BJ (cell line): ENCODE measurements at regions not wholly inside any gene's neighbourhood (a gene's known extent, or its start where the extent isn't known, plus 50 kb on each side); places are given as distances from the start of the nearest gene placed in this dataset.

Experiments used
- CTCF ChIA-PET: fragments of 350-600 bp; formaldehyde crosslinking; extraction: SDS; loops from one replicate; lab custom pipeline; 2021; ENCODE audit warnings: antibody characterized with exemption, inconsistent platforms; lab: Yijun Ruan, JAX
- POLR2A ChIA-PET: fragments of 300-600 bp; sonication (Branson Sonifier 250); formaldehyde crosslinking; extraction: SDS; loops from one replicate; lab custom pipeline; 2021; ENCODE audit warnings: antibody characterized with exemption; lab: Charles Lee
- DNase-seq: peaks from one replicate; pipeline ENCODE4 v3.0.0-alpha.2; 2011; ENCODE audit warnings: low read depth
- H3K27me3 ChIP-seq: 2 replicates; pipeline ENCODE4 v1.6.0; 2011; ENCODE audit warnings: low read length; ENCODE audit not compliant: control insufficient read depth, insufficient read depth
- H3K36me3 ChIP-seq: 2 replicates; pipeline ENCODE4 v1.5.1; 2011; ENCODE audit warnings: low read length; ENCODE audit not compliant: control insufficient read depth, insufficient read depth
- H3K4me3 ChIP-seq: 2 replicates; pipeline ENCODE4 v1.5.1; 2011; ENCODE audit warnings: low read depth, mild to moderate bottlenecking, control low read depth, low read length
- CTCF ChIP-seq: IDR thresholded peaks from 2 replicates; pipeline ENCODE4 v1.5.1; 2011; ENCODE audit warnings: low read depth, mild to moderate bottlenecking, control low read depth, inconsistent platforms, low read length, moderate library complexity; ENCODE audit not compliant: insufficient read depth

- ChIA-PET CTCF (no interaction called here), POLR2A (no interaction called here)
- DNase-seq = no peak
- H3K4me3 ChIP-seq = no peak overlapping the region
- H3K36me3 ChIP-seq = no peaks in the 10 kb centered on the region
- TF ChIP-seq CTCF = no peak
- no peaks in the 10 kb centered on the region for H3K27me3 ChIP-seq
These were observed 1958.9 kb upstream of the TENM3 start for GRCh38 chr4:180284267-180284666.

- no peak for TF ChIP-seq CTCF
- no peaks in the 10 kb centered on the region for H3K36me3 ChIP-seq
- no peaks in the 10 kb centered on the region for H3K27me3 ChIP-seq
- POLR2A ChIA-PET = no interaction called here
- no peak overlapping the region for H3K4me3 ChIP-seq
- no peak for DNase-seq
- CTCF ChIA-PET = no interaction called here
These were observed 1957.4 kb upstream of the TENM3 start for GRCh38 chr4:180285796-180286195.

GRCh38 chr4:180292339-180292738 lies 1950.9 kb upstream of the TENM3 start:
- H3K27me3 ChIP-seq = no peaks in the 10 kb centered on the region
- no peaks in the 10 kb centered on the region for H3K36me3 ChIP-seq
- ChIA-PET CTCF (no interaction called here), POLR2A (no interaction called here)
- no peak for DNase-seq
- no peak for TF ChIP-seq CTCF
- no peak overlapping the region for H3K4me3 ChIP-seq

- Histone ChIP-seq H3K36me3 (no peaks in the 10 kb centered on the region), H3K4me3 (no peak overlapping the region), H3K27me3 (no peaks in the 10 kb centered on the region)
- CTCF ChIA-PET = no interaction called here
- DNase-seq = no peak
- no peak for TF ChIP-seq CTCF
- POLR2A ChIA-PET = no interaction called here
These were observed 1947.1 kb upstream of the TENM3 start for GRCh38 chr4:180296036-180296599.

GRCh38 chr4:180304321-180304720 lies 1938.9 kb upstream of the TENM3 start:
- DNase-seq = no peak
- ChIA-PET POLR2A (no interaction called here), CTCF (no interaction called here)
- no peaks in the 10 kb centered on the region for H3K27me3 ChIP-seq
- no peak overlapping the region for H3K4me3 ChIP-seq
- H3K36me3 ChIP-seq = no peaks in the 10 kb centered on the region
- TF ChIP-seq CTCF = no peak
